MV-4-11 (cell line): ENCODE measurements at regions not wholly inside any gene's neighbourhood (a gene's known extent, or its start where the extent isn't known, plus 50 kb on each side); places are given as distances from the start of the nearest gene placed in this dataset.
A peak's percentile ranks its signal among the peaks of the same experiment; 100 is the strongest.

Experiments
- DNase-seq: peaks from one replicate; lab custom pipeline; 2025; lab: John Stamatoyannopoulos, UW

- no peak for DNase-seq
Observed at GRCh38 chr2:104408266-104408665, 445.6 kb upstream of the POU3F3 start.

- DNase-seq, result no peak
Observed at GRCh38 chr2:104410136-104410535, 443.8 kb upstream of the POU3F3 start.

- peak; percentile 1 for DNase-seq
Observed at GRCh38 chr2:104412384-104412783, 441.5 kb upstream of the POU3F3 start.

DNA sequence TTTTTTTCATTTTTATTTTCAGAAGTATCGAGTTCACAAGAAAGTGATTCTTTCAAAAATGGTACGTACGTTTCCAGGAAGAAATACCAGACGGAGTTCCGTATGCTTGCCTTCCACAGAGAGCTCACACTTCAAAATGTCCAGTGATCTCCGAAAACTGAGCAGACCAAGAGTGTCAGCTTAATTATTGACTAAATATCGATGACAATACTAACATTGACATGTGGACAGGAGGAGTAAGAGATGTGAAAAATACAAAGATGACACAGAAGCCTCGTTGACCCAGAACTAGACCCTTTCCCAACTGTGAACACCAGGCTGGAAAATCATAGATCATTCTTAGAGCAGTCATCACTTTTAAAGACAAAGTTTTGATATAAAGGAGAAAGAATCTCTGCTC is 440.0 kb upstream of the POU3F3 start:
- no peak for DNase-seq

DNA sequence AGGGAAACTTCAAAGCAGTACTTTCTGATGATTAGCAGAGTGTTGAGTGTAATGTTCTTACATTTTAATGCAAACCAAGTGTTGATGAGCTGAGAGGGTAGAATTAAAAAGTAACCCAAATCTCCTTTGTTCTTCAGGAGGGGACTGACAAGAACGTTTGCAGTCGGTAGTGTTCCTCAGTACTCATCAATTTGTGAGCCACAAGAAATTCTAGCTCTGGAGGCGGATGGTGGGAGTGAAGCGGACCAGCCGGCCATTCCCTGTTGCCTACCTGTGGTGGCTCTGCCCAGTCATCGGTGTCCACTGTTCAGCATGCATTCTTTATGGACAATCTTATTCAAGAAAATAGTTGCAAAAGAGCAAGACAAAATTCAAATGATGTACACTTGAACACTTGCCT is 438.6 kb upstream of the POU3F3 start:
- no peak for DNase-seq

DNA sequence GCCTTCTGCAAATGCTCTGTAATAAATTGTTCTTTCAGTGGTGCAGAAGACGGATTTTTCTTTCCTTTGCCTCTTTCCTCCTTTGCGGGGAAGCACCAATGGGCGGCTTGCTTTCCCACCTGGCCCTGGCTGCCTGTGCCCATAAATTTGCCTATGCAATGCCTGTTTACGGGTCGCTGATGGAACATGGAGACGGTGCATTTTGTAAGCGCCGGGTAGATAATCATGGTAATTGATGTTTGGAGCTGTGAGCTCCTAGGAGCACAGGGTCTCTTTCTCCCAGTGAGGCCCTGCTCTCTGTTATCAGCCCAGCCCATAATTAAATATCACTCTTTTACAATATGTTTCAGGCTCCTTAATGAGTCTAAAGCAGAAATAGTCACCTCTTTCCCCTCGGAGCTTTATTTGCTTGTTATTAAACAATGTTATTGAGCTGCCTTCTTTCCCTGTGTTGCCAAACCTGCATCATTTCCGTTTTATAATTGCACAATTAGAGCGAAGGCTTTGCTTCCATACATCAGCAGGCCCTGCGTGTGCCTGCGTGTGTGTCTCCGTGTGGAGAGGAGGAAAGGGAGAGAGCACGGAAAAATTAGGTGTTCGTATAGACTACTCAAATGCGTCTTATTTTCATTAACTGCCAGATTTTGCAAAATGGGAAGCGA is 437.4 kb upstream of the POU3F3 start:
- DNase-seq, result no peak

GRCh38 chr2:104420420-104420819 is 433.5 kb upstream of the POU3F3 start:
- no peak for DNase-seq

DNA sequence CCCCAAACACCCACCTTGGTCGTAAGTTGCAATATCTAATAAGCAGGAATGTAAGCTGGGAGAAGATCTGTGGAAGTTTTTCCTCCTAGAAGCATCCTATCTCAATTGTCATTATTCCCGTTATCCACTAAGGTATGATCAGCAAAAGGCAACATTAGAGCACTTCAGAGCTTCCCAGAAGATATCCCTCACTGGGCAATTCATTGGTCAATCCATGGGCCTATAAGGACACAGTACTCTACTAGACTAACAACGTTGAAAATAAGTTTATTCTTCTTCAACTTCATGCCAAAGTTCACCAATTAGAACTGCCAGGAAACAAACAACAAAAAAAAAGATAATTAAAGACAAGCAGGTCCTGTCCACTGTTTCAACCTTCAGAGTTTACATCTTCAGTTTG is 433.0 kb upstream of the POU3F3 start:
- no peak for DNase-seq

- DNase-seq, result no peak
Observed at GRCh38 chr2:104425850-104426595, 427.9 kb upstream of the POU3F3 start.

GRCh38 chr2:104428155-104428554 is 425.8 kb upstream of the POU3F3 start:
- DNase-seq, result no peak

- no peak for DNase-seq
Observed at GRCh38 chr2:104429639-104430358, 424.1 kb upstream of the POU3F3 start.

GRCh38 chr2:104430359-104430740 is 423.6 kb upstream of the POU3F3 start:
- no peak for DNase-seq

DNA sequence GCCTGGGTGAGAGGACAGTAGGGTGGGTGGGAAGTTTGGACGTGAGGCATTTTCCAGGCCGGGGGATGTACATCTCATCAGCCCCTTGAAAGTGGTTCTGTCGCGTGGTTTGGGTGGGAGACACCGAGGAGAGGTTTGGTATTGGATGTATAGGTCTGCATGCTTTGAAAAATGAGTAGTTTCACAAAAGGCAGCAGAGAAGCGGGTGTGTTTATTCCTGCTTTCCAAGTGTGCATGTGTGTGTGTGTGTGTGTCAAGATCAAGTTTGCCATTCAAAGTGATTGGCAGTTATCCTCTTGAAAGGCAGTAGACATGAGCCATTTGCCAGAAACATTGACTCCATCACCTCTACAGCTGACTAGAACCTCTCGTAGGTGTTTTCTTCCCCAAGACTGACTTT is 423.1 kb upstream of the POU3F3 start:
- DNase-seq, result no peak

DNA sequence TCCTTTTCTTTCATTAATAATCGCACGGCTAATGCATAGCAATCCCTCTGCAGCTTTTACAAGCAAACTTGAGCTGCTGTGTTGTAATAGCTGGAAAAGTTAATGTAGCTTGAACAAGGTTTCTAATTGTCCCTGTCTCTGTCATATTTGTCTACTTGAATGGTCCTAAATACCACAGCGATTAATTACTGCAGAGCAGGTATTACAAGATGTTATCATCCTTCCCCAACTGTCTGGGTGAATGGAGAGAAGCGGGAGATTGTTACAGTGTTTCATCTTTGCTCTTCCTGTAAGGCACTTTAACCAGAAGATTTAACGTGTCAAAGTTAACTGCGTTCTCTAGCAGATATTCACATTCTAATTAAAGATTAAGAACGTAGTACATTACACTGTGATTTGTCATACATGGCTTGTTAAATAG is 422.2 kb upstream of the POU3F3 start:
- no peak for DNase-seq

DNA sequence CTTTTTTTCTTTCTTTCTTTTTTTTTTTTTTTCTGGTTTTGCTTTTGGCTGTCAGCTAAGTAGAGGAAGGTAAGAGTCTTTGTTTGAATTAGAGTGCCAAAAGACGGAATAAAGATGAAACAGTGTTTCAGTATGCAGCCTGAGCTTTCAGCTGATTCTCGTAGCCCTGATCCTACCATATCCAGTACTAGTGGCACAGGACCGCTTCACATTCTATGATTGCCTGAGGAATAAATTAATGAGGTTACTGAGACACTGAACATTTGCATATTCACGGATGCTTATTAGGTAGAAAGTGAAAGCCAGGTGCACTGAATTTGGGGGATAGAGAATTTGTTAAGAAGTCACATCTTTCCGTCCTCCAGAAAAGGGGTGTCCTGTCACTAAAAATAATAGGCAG is 421.5 kb upstream of the POU3F3 start:
- DNase-seq, result no peak

DNA sequence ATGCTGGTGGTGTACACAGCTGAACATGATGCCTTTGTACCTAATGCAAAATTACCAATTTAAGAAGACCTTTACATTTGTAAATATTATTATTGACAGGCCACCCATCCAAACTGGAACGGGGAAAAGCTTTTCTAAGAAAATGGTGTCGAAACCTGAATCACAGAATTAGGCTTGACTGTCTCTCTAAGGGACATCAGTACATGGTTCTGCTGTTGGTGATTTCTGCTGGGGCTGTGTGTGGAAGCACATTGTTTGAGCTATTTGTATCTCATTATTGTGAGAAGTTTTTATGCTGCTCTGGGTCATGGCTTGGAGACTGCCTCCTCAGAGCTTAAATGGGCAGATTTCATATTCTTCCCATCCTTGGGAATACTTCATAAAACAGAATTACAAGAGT is 420.9 kb upstream of the POU3F3 start:
- no peak for DNase-seq

GRCh38 chr2:104433657-104434056 is 420.3 kb upstream of the POU3F3 start:
- DNase-seq, result no peak

DNA sequence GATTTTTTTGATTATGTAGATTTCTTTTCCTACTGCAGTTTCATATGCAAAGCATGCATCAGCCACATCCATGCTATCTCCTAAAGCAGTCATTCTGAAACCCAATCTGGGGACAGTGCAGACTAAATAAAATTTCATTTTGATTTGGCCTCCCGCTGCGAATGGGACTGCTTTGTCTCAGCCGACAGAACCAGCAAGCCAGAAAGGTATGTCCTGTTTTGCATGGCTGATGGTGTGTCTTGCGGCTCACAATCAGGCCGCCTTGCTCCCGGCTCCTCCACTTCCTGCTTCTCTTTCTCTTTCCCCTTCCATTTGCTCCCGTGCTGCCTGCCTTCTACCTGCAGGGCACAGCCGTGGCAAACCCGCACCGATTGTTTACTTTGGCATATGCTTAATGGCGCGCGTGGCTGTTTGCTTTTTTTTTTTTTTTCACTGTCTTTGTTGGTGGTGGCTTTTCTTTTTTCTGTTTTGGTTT is 419.6 kb upstream of the POU3F3 start:
- DNase-seq, result no peak

GRCh38 chr2:104434966-104435365 is 418.9 kb upstream of the POU3F3 start:
- DNase-seq, result no peak

DNA sequence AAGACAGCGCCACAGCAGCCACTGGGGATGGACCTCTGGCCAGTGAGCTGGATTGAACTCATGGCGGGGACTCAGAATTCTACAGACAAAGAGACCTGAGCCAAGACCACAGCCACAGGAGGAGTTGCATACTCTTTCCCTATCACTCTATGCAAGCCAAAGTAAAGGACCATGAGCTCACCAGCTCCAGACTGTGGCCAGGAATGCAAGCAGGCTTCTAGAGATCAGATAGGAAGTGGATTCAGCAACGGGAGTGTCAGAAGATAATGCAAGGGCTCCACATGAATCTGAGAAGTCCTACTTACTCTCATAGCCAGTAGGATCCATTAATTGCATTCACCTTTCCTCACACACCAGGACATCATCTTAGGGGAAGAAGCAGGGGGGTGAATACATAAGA is 415.4 kb upstream of the POU3F3 start:
- DNase-seq, result no peak

DNA sequence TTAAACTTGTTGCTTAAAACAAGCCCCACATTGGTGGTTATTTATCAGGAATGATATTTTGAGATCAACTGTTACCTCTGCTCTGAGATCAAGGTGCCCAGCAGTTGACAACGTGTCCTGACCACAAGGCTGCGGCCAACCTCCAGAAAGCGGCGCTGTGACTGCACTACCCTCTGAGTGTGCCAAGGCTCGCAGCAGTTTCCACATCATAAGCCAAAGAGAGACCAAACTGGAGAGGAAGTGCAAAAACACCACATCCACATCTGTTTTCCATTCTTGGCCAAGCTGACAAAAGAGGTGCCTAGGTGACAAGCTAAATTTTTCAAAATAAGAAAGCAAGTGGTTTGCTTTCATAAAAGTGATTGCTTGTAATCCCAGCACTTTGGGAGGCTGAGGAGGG is 410.8 kb upstream of the POU3F3 start:
- peak; percentile 32 for DNase-seq

DNA sequence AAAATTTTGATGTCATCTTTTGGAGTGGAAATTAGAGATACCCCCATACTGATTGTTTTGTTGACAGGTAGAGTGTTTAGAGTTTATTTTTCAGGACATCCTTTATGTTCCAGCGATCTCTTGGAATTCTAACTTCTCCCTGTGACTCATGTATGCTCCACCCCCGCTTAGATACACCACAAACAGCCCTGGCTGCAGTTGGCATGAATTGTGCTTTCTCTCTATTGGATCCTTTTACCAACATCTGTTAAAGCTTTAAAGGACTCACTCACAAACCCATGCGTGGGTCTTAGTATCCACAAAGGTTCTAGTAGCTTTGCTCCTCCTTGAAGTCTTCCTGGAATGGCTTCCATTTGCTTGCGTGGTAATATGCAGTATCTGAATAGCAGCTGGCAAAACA is 409.5 kb upstream of the POU3F3 start:
- no peak for DNase-seq

DNA sequence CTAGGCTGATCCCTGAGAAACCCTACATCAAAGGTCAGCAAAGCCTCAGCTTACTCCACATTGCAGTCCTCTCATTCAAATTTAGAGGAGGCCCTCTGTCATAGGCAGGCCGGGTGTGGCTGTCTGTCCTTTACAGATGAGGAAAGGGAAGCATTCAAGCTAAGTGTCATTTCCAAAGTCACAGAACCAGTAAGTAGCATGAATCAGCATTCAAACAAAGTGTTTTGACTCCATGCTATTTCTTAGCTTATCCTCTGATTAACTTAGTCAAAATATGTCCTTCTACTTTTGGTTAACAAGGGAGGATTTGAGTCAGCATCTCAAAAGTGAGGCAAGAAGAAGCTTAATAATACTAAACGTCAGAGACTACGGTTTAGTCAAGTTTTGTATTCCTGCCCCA is 409.0 kb upstream of the POU3F3 start:
- DNase-seq, result no peak
